ENCODE measurements at regions not wholly inside any gene's neighbourhood (a gene's known extent, or its start where the extent isn't known, plus 50 kb on each side); places are given as distances from the start of the nearest gene placed in this dataset.
A peak's percentile ranks its signal among the peaks of the same experiment; 100 is the strongest.
"Not testable (repeated sequence)": the region's sequence is repeated elsewhere in the genome, so short reads cannot be mapped to it uniquely, and the experiment has no call there.

GRCh38 chr2:95682889-95683517 lies 91.2 kb downstream of the TRIM43 start:
- POLR2A ChIA-PET; DNase-seq (ENCODE audit: low read depth in 1 of 2, low spot score in 1 of 2); CTCF ChIA-PET; H3K9me3 ChIP-seq; FAIRE-seq: not testable (repeated sequence)
- peaks cover 25% of the 10 kb centered on the region for H3K4me1 ChIP-seq
- ATAC-seq = peak; percentile 13 to 21; a peak in 3 of 6 replicates
- 48% methylated on average over 19 of the region's 19 CpGs for WGBS (ENCODE audit: missing lambda C conversion rate)
- H3K4me2 ChIP-seq = peak overlapping the region; percentile 81
- peak overlapping the region; percentile 34 for H3K4me3 ChIP-seq
- H3K27ac ChIP-seq = peak overlapping the region in 1 of 2 experiments; percentile 71; a peak in 4 of 6 replicates

GRCh38 chr2:95685513-95685912 lies 93.7 kb downstream of the TRIM43 start:
- Histone ChIP-seq H3K4me2 (no peak overlapping the region; the same call in 2 of the 3 replicates), H3K4me1 (peaks cover 25% of the 10 kb centered on the region), H3K4me3 (no peak overlapping the region), H3K9me3 (no peaks in the 10 kb centered on the region), H3K27ac (no peak overlapping the region)
- POLR2A ChIA-PET = no interaction called here
- no peak for ATAC-seq
- 50% methylated on average over 3 of the region's 3 CpGs for WGBS (ENCODE audit: missing lambda C conversion rate)
- no peak for DNase-seq (ENCODE audit: low read depth in 1 of 2, low spot score in 1 of 2)
- TF ChIP-seq SREBF2 (IDR thresholded peaks at IDR 0.05) = no peak
- TF ChIP-seq PHF8 (IDR thresholded peaks at IDR 0.05; ENCODE audit: borderline replicate concordance, low read depth) = no peak
- TF ChIP-seq POLR2A (IDR thresholded peaks at IDR 0.05; ENCODE audit: low read length) = no peak
- no peak for TF ChIP-seq CEBPB (IDR thresholded peaks at IDR 0.05)
- no peak for TF ChIP-seq CTCF (IDR thresholded peaks at IDR 0.05)
- no peak for TF ChIP-seq BHLHE40 (IDR thresholded peaks at IDR 0.05; ENCODE audit: low read depth, low read length)
- no peak for TF ChIP-seq RAD21 (conservative IDR thresholded peaks at IDR 0.05 in 1 of 2, IDR thresholded peaks at IDR 0.05 in 1 of 2)
- no peak for TF ChIP-seq GATA3 (IDR thresholded peaks at IDR 0.05; ENCODE audit: borderline replicate concordance)
- no peak for TF ChIP-seq ESRRA (IDR thresholded peaks at IDR 0.05; ENCODE audit: borderline replicate concordance, low read length)
- TF ChIP-seq EHF (CRISPR knock-in tag; IDR thresholded peaks at IDR 0.05) = no peak
- TF ChIP-seq KDM1A (IDR thresholded peaks at IDR 0.05; ENCODE audit: low read depth) = no peak
- TF ChIP-seq HDAC2 (IDR thresholded peaks at IDR 0.05) = no peak
- TF ChIP-seq CBX8 (IDR thresholded peaks at IDR 0.05) = no peak
- no peak for TF ChIP-seq TFCP2L1 (CRISPR knock-in tag; IDR thresholded peaks at IDR 0.05)
- FAIRE-seq = no peak
- CTCF ChIA-PET = interaction anchor here (1.0 kb wide), 1 partner anchor 45 kb away, joined by 3 read pairs; no protein-coding TSS in a partner anchor

GRCh38 chr2:95686056-95686825 lies 94.4 kb downstream of the TRIM43 start:
- ATAC-seq = peak; percentile 46 to 55
- 24% methylated on average over 5 of the region's 5 CpGs for WGBS (ENCODE audit: missing lambda C conversion rate)
- peak in 1 of 2 experiments; percentile 21 for DNase-seq (ENCODE audit: low read depth in 1 of 2, low spot score in 1 of 2)
- POLR2A ChIA-PET; H3K9me3 ChIP-seq; H3K27ac ChIP-seq; H3K4me3 ChIP-seq; CTCF ChIA-PET; FAIRE-seq; TF ChIP-seq FOSL2 (IDR thresholded peaks at IDR 0.05): not testable (repeated sequence)
- peak; percentile 58 to 70 for TF ChIP-seq CEBPB (IDR thresholded peaks at IDR 0.05)
- peak; percentile 38; the same call in 1 of the 2 replicates for TF ChIP-seq JUNB (IDR thresholded peaks at IDR 0.05)
- peak; percentile 10; the same call in 1 of the 2 replicates for TF ChIP-seq FOSL2 (CRISPR knock-in tag; IDR thresholded peaks at IDR 0.05)
- Histone ChIP-seq H3K4me2 (peak overlapping the region; percentile 55), H3K4me1 (peaks cover 25% of the 10 kb centered on the region)

GRCh38 chr2:95687852-95688251 lies 96.1 kb downstream of the TRIM43 start:
- CTCF ChIA-PET; H3K4me3 ChIP-seq; H3K9me3 ChIP-seq; FAIRE-seq; DNase-seq (ENCODE audit: low read depth in 1 of 2, low spot score in 1 of 2); POLR2A ChIA-PET; H3K27ac ChIP-seq; TF ChIP-seq FOSL2 (IDR thresholded peaks at IDR 0.05): not testable (repeated sequence)
- peak; percentile 19 to 37; a peak in 3 of 6 replicates for ATAC-seq
- peak overlapping the region; percentile 12; the same call in 1 of the 3 replicates for H3K4me2 ChIP-seq
- 19% methylated on average over 2 of the region's 2 CpGs for whole genome bisulfite sequencing (ENCODE audit: missing lambda C conversion rate)
- peaks cover 21% of the 10 kb centered on the region for H3K4me1 ChIP-seq
- TF ChIP-seq FOSL2 (CRISPR knock-in tag; IDR thresholded peaks at IDR 0.05) = peak; percentile 37; the same call in 1 of the 2 replicates

- CTCF ChIA-PET; H3K27ac ChIP-seq; ATAC-seq; POLR2A ChIA-PET; H3K4me2 ChIP-seq; DNase-seq (ENCODE audit: low read depth in 1 of 2, low spot score in 1 of 2); H3K9me3 ChIP-seq; H3K4me3 ChIP-seq; FAIRE-seq: not testable (repeated sequence)
- 69% methylated on average over 7 of the region's 7 CpGs for WGBS (ENCODE audit: missing lambda C conversion rate)
- peaks cover 16% of the 10 kb centered on the region for H3K4me1 ChIP-seq
Observed at GRCh38 chr2:95691210-95691609, 99.4 kb downstream of the TRIM43 start.

GRCh38 chr2:95693071-95693846 lies 101.5 kb downstream of the TRIM43 start:
- H3K9me3 ChIP-seq; FAIRE-seq; H3K4me1 ChIP-seq; DNase-seq (ENCODE audit: low read depth in 1 of 2, low spot score in 1 of 2); ATAC-seq; H3K27ac ChIP-seq; H3K4me3 ChIP-seq; POLR2A ChIA-PET; H3K4me2 ChIP-seq: not testable (repeated sequence)
- WGBS (ENCODE audit: missing lambda C conversion rate) = 47% methylated on average over 7 of the region's 7 CpGs
- CTCF ChIA-PET = interaction anchor here (1.5 kb wide), 1 partner anchor 10 kb away, joined by 3 read pairs; no protein-coding TSS in a partner anchor
